ENCODE measurements at regions not wholly inside any gene's neighbourhood (a gene's known extent, or its start where the extent isn't known, plus 50 kb on each side); places are given as distances from the start of the nearest gene placed in this dataset.

- Histone ChIP-seq H3F3A (ENCODE audit: low read length, unreplicated experiment) (no peaks in the 10 kb centered on the region), H2AFZ (ENCODE audit: low read length) (no peak overlapping the region), H3K79me2 (ENCODE audit: low read length) (no peaks in the 10 kb centered on the region), H3K4me3 (ENCODE audit: low read length) (no peak overlapping the region), H3K9ac (ENCODE audit: low read length) (no peak overlapping the region), H3K9me2 (replicated peaks; ENCODE audit: low read length) (no peaks in the 10 kb centered on the region), H4K20me1 (ENCODE audit: low read length) (no peaks in the 10 kb centered on the region), H3K9me3 (ENCODE audit: low read length) (no peaks in the 10 kb centered on the region), H3K36me3 (ENCODE audit: low read depth, low read length) (no peaks in the 10 kb centered on the region), H3K27ac (ENCODE audit: low read length) (no peak overlapping the region), H3K4me1 (ENCODE audit: insufficient read depth, low read length) (no peaks in the 10 kb centered on the region), H3K4me2 (ENCODE audit: low read length) (no peak overlapping the region), H3K27me3 (ENCODE audit: low read length) (no peaks in the 10 kb centered on the region)
- intact Hi-C loops (cut with micrococcal nuclease) = no loop called here
- no peak for ATAC-seq
- no TSS peak for BruUV-seq (replicated peaks)
- ChIA-PET POLR2A (ENCODE audit: unreplicated experiment) (no interaction called here), CTCF (no interaction called here)
- TF ChIP-seq EZH2phosphoT487 (IDR thresholded peaks at IDR 0.05; ENCODE audit: borderline replicate concordance, low read length) (no peak), EZH2 (IDR thresholded peaks at IDR 0.05; ENCODE audit: low read length, unreplicated experiment) (no peak), CTCF (conservative IDR thresholded peaks at IDR 0.05; ENCODE audit: low read depth, low read length) (no peak)
- no peak for DNase-seq
Observed at GRCh38 chr3:150055332-150055731, 84.6 kb upstream of the PFN2 start.

- ChIA-PET POLR2A (ENCODE audit: unreplicated experiment) (no interaction called here), CTCF (no interaction called here)
- ATAC-seq = no peak
- H3K79me2 ChIP-seq (ENCODE audit: low read length) = no peaks in the 10 kb centered on the region
- 0 out of 2 replicates have a peak, but pooled peaks cover under 1% of the 10 kb centered on the region for H3K4me1 ChIP-seq (ENCODE audit: insufficient read depth, low read length)
- no peak overlapping the region for H3K4me2 ChIP-seq (ENCODE audit: low read length)
- H3K4me3 ChIP-seq (ENCODE audit: low read length) = no peak overlapping the region
- H3K9me3 ChIP-seq (ENCODE audit: low read length) = no peaks in the 10 kb centered on the region
- TF ChIP-seq EZH2 (IDR thresholded peaks at IDR 0.05; ENCODE audit: low read length, unreplicated experiment) (no peak), EZH2phosphoT487 (IDR thresholded peaks at IDR 0.05; ENCODE audit: borderline replicate concordance, low read length) (no peak), CTCF (conservative IDR thresholded peaks at IDR 0.05; ENCODE audit: low read depth, low read length) (no peak)
- intact Hi-C loops (cut with micrococcal nuclease) = no loop called here
- no peak overlapping the region for H3K9ac ChIP-seq (ENCODE audit: low read length)
- no peaks in the 10 kb centered on the region for H3K9me2 ChIP-seq (replicated peaks; ENCODE audit: low read length)
- no peaks in the 10 kb centered on the region for H4K20me1 ChIP-seq (ENCODE audit: low read length)
- no peak overlapping the region for H2AFZ ChIP-seq (ENCODE audit: low read length)
- H3K36me3 ChIP-seq (ENCODE audit: low read depth, low read length) = no peaks in the 10 kb centered on the region
- no peaks in the 10 kb centered on the region for H3K27me3 ChIP-seq (ENCODE audit: low read length)
- no TSS peak for BruUV-seq (replicated peaks)
- no peak overlapping the region for H3K27ac ChIP-seq (ENCODE audit: low read length)
- no peak for DNase-seq
- no peaks in the 10 kb centered on the region for H3F3A ChIP-seq (ENCODE audit: low read length, unreplicated experiment)
Observed at GRCh38 chr3:150054635-150055034, 83.9 kb upstream of the PFN2 start.

- Histone ChIP-seq H3K27me3 (ENCODE audit: low read length) (no peaks in the 10 kb centered on the region), H3K4me2 (ENCODE audit: low read length) (no peak overlapping the region), H2AFZ (ENCODE audit: low read length) (no peak overlapping the region), H3K79me2 (ENCODE audit: low read length) (no peaks in the 10 kb centered on the region), H3K4me1 (ENCODE audit: insufficient read depth, low read length) (peaks cover 18% of the 10 kb centered on the region), H3K9me2 (replicated peaks; ENCODE audit: low read length) (no peaks in the 10 kb centered on the region), H3K27ac (ENCODE audit: low read length) (no peak overlapping the region), H3K36me3 (ENCODE audit: low read depth, low read length) (no peaks in the 10 kb centered on the region), H3K9me3 (ENCODE audit: low read length) (no peaks in the 10 kb centered on the region), H3K9ac (ENCODE audit: low read length) (no peak overlapping the region), H3F3A (ENCODE audit: low read length, unreplicated experiment) (no peaks in the 10 kb centered on the region), H4K20me1 (ENCODE audit: low read length) (no peaks in the 10 kb centered on the region), H3K4me3 (ENCODE audit: low read length) (no peak overlapping the region)
- TF ChIP-seq EZH2phosphoT487 (IDR thresholded peaks at IDR 0.05; ENCODE audit: borderline replicate concordance, low read length) (no peak), CTCF (conservative IDR thresholded peaks at IDR 0.05; ENCODE audit: low read depth, low read length) (no peak), EZH2 (IDR thresholded peaks at IDR 0.05; ENCODE audit: low read length, unreplicated experiment) (no peak)
- ChIA-PET POLR2A (ENCODE audit: unreplicated experiment) (no interaction called here), CTCF (no interaction called here)
- DNase-seq = no peak
- BruUV-seq (replicated peaks) = no TSS peak
- intact Hi-C loops (cut with micrococcal nuclease) = no loop called here
- no peak for ATAC-seq
Observed at GRCh38 chr3:150050510-150050909, 79.8 kb upstream of the PFN2 start.
